HG03039 (cell line): ENCODE measurements at regions not wholly inside any gene's neighbourhood (a gene's known extent, or its start where the extent isn't known, plus 50 kb on each side); places are given as distances from the start of the nearest gene placed in this dataset.

ENCODE experiments used
- ATAC-seq: cut with Tn5 transposase; IDR thresholded peaks from one replicate; pipeline ENCODE4 v1.9.1; 2021; ENCODE audit warnings: mild to moderate bottlenecking, moderate library complexity; ENCODE audit not compliant: unreplicated experiment

DNA sequence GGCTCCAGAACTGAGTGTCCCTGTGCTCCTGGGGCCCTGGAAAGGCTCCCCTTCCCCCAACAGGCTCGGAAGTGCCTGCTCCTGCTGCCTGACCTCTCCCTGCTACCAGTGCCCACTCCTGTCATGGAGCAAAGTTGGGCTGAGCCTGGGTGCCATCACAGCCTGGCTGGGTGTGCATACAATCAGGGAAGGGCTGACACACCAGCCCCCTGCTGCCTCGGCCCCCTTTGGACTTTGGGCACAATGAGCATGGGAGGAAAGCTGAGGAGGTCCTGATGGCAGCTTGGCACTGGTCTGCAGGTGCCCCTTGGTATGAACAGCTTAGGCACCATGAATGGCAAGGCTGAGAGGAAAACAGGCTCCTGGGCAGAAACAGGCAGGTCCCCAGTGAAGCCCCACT lies 405.0 kb downstream of the PID1 start:
- ATAC-seq: no peak

DNA sequence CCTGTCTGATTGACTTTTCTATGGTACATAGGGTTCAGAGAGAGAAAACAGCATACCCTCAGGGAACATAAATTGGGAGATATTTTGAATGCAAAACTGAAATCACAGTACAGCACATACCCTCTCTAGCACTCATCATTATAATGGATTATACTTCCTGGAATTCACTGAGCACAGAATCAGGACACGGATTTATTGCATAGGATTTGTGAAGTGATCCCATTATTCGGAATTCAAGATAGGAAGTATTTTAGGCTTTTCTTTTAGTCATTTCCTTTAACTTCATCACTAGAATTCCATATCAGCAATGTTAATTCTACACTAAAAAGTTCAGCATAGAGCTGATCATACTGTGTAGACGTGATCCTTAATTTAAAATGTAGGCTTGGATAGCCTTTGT lies 407.0 kb downstream of the PID1 start:
- no peak for ATAC-seq

DNA sequence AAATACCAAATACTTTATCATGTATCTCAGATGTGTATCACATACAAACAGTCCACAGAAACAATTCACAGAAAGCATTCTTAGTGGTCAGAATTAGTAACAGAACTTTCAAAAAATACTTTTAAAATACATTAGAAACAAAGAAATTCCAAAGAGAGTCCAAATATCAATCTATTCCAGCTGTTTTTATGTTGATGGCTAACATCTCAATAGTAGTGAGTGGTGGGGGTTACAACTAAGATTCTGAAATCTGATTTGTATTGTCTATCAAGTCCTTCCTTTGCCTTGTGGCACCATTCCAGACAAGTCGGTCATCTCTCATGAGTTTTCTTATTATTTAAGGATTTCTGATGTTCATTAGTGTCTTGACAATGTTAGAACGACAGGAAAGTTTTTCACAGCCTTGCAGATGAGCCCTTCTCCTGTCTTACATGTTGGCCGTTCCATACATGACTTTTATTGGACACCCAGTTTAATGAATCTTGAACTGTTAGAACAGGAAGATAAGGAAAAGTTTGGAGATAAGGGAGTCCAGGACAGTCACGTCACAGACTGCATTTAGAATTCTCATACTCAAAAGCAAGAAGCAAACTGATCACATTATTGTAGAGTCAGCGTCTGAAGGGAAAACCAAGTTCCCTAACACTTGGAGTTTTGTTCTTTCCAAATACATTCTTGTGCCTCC lies 410.3 kb downstream of the PID1 start:
- ATAC-seq: no peak

DNA sequence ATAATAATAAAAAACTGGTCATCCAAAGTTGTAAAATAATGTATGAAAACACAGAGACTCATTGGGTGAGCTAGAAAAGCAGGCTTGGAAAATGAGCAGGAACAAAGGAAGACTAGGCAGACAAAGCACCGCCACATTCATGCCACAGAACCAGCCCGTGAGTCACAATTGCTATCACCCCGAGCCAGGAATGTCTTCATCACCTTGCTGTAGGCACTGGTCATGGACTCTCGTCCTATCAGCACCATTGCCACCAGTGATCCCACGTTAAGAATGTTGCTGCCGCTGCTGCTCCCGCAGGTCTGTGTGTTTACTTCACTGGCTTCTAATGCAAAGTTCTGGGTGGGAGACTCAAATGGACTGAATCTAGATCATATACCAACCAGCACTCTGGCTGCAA lies 417.9 kb downstream of the PID1 start:
- ATAC-seq: no peak

DNA sequence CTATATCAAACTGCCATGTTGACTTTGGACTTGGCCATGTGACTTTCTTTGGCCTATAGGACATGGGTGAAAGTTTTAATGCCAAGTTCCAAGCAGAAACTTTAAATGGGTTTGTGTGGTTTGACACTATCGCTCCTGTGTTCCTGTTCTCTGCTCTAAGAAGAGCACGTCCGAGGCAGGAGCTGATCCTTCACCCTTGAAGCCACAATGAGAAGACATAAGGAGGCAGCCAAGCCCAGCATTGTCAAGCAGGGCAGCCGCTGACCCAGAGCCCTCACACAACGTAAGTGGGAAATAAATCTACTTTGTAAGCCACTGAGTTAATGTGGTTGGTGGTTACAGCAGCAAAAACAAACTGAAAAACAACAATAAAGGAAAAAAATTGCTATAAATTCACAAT lies 422.4 kb downstream of the PID1 start:
- ATAC-seq: no peak

DNA sequence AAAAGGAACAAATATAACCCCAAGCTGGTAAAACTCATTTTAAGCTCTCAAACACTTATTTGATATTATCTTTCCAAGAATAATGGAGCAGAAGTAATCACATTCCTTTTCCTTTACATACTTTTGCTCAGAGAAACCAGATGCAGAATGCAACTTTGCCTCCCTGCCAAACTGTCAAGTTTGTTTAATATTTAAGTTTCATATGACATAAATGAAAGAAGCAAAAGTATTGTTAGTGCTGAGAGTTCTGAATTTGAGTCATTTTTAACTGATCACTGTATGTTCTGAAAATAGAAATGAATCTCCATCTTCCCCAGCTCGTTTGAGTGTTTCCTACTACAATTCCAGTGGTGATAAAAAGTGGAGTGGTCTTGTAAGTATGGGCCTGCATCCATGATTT lies 423.4 kb downstream of the PID1 start:
- ATAC-seq: no peak

DNA sequence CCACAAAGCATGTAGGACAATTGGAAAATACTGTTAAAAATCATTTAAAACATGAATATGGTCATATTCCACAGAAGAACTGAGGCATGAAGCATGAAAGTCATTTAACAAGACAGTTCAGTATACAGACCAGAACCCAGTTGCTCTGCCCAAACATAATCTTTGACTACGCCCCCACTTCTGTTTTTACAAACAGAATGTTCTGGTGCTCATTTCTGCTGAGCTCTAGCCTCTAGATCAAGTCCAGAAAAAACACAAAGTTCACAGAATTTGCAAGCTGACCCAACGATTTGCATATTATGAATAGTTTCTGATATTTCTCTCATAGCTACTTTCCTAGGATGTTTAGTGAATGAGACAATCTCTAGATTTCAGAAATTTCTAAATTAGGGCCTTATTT lies 424.9 kb downstream of the PID1 start:
- no peak for ATAC-seq

DNA sequence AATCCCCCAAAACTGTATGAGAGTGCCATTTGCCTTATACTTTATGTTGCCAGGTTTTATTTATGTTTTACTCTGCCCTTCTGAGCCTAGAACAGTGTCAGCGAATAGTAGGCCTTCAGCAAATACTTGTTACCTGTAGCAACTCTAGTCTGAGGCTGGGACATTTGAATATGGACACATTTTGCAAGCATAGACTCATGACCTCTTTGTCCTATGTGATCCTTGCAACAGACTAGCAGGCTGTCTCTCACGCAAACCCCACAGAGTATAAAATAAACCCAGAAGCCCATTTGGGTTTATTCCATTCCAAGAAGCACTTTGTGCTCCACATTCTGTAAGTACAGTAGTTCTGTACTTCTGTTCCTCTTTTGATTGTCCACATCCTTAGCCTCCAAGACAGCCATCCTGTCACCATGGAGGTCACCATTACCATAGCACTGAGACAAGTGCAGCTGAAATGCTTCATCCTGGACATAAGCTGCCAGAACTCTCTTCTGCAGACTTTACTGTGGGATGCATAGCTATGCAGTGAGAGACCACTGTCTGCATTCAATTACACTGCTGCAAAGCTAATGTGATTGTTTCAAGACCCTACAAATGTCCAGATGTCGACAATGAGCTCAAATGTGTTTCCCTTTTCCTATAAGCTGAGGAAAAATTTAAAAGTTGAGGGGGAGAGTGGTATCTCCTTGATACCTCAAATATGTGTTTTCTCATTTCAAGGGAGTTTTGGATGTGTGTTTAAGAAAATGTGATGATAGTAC lies 425.7 kb downstream of the PID1 start:
- no peak for ATAC-seq

DNA sequence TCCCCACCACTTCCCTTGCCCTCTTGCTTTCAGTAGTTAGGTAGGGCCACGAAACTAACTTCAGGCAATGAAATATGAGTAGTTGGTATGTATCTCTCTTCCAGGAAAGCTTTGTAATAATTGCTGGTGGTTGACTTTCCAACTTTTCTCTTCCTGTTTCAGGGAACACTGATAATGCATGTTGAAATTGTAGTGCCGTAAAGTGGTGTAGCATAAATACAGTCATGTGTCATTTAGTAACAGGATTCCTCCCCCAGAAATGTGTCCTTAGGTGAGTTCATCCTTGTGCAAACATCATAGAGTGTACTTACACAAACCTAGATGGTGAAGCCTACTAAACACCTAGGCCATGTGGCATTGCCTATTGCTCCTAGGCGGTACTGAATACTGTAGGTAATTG lies 429.2 kb downstream of the PID1 start:
- ATAC-seq: no peak

DNA sequence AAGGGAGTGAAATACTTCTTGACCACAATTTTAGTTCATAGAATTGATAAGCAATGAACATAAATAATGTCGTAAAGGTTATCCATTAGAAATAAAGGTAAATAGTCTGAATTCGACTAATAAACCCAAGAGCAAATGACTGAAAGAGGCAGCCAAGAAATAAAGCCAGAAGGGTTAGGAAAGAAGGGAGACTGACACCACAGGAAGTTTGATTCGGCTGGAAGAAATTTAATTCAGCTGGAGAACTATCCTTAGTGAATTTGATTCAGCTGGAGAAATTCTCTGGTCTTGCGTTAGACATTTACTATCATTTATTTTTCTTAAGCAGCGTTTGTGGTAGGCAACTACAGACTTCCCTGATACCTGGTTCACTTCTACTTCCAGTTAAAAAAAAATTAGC lies 429.6 kb downstream of the PID1 start:
- ATAC-seq: no peak

DNA sequence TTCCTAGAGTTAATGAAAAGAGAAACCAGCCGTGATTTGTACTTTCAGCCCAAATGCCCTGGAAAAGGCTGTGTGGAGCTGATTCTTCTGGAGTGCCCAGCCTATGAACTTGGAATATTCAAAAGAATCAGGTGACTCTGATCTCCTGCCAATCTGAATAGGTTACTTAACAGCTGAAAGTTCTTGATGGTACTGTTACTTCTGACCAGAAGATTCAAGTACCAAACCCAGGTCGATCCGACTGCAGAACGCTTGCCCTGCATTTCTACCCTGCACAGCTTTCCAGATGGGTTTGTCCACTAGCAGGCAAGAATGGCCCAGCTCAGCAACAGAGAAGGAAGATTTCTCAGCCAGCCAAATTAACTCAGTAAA lies 430.4 kb downstream of the PID1 start:
- no peak for ATAC-seq

DNA sequence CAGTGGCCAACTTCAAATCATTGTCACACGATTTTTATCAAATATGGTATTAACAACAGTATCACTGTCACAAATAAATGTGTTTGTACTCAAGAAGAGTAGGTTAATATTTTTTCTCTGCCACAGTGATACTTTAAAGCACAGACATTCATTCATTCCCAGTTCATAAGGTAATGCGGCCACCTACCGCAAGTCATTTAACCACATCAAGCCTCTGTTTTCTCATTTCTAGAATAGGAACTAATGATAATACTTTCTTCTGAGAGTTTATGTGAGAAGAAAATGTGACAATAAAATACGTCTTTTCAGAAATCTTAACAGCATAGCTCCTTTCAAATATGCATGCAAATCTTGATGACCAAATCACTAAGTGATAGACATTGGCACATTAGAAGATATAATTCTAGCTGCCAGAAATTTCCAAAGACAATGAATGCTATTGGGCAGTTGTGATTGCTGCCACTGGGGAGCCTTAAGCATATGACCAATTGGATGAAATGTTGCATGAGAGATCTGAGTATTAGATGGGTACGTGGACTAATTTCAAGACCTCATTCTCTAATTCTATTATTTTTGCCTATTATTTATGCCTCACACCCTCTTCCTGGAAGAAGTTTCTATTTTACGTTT lies 430.9 kb downstream of the PID1 start:
- ATAC-seq: no peak

DNA sequence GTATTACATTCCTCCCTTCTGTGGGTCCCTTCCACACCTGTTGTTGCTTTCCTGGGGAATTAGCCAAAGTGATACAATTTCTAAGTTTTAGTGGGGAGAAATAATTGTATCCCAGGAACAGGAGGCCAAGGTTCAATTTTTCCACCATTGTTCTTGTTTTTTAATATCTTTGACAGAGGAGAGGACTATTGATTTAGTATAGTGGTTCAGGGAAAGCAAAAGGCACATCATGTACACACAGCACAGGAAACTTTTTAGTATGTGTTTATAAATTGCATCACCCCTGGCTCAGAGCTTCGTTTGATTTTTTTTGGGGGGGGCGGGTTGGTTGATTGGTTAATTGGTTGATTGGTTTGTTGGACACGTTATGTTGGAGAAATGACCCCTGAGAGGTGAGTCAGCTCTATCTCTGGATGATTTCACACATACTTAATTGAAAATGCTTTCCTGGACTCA lies 431.6 kb downstream of the PID1 start:
- ATAC-seq: no peak

DNA sequence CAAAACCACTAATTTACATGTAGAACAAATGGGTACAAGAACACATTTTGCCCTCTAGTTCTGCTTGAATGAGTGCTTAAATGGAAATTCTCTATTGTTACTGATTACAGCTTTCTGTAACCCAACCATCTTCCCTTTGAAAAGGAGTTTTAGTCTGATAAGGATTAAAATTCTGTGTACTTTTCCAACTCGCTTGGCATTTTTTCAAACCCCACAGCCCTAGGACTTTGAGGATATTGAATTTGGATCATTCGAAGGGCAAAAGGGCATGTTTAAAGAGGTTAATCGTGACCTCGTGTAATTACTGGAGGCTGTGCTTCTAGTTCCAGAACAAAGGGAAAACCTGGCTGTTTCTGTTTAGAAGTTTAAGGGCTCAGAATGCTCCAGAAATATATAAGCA lies 432.3 kb downstream of the PID1 start:
- no peak for ATAC-seq

DNA sequence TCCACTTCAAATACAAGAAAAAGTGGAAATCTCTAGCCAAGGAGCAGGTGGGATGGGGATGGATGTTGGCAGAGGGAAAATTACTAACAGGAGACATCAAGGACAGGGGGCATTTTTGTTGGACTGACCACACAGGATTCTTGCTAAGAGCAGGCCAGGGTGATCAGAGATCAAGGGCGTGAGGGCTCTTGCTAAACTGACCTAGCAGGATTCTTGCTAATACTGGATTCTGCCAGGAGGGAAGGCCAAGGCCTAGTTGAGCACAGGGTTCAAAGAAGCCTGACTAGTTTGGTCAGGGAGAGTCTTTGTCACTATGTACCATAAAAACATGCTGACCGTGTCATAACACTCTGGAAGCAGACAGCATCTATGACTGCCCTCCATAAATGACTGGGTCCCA lies 442.7 kb downstream of the PID1 start:
- ATAC-seq: no peak

DNA sequence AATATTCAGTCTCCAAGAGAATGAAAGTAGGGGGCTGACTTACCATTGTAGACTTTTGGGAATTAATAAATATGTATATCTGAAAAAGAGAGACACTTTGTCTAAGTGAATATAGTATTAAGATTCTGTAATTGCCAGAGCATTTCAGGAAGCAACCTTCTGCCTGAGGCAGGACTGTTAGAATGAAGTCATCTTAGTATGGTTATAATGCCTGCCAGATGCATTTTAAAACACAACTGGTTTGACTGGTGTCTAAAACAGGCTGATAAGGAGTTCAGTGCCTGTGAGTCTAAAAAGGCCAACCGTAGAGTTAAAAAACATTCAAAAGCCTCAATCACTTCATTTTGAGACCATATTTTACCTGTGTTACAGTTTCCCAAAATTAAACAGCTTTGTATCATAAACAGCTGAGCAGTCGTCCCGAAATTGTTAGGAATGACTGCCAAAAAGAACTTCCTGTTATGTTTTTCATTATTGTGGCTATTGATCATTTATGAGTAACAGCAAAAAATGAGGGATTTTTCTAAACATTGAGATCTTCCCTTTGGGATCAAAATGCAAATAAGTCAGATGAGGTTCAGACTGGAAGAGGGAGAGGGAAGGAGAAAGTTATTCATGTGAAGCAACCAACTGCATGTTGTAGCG lies 443.9 kb downstream of the PID1 start:
- ATAC-seq: no peak

DNA sequence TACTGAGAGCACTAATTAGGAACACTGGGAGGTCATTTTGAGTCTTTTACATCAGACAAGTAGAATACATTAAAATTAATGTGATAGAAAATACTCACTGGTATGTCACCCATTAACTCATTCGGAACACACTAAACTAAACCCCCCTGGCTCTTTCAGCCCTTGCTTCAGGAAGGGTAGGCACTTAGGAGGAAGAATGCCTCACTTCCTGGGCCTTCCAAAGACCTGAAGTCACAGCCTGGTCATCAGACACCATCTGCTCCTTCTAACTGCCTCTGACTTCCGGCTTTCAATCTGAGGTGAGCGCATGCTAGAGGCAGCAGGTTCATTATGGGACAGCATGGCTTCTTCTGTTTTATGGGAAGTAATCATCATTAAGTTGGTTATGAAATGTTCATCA lies 451.4 kb downstream of the PID1 start:
- no peak for ATAC-seq

DNA sequence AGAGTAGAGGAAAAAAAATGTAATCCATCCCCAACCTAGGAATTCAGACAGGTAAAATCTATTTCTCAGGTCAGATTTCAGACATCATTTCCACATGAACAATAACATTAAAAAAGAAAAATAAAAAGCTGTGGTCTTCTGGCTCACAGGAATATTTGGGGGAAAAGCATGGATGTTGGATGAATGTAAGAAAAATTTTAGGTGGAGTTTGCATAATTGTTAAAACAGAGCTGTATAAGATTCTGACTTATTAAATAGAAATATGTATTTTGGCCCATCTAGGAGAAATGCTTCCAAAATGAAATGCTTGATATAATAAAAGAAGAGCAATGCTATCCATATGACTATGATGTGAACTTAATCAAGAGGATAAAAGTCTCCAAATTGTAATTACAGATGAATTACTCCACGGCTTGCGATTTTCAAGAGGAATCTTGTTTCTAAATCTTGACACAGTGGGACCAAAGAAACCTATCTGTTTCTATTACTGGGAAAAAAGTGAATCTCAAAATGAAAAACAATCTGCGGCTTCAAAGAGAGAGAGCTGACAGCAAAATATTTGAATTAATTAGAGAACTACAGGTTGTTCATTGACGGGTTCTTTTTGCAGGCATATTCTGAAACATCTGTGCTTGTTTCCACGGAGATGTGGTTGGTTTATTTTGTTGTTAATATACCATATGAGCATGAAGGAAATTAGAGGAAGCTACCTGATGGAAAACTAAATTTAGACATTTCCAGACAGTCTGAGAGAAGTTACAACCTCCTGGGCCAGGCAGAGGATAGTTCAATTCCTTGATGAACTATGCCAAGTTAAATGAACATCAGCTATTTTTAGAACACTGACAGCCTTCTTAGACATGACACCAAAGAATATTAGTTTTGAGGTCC lies 468.7 kb downstream of the PID1 start:
- no peak for ATAC-seq

DNA sequence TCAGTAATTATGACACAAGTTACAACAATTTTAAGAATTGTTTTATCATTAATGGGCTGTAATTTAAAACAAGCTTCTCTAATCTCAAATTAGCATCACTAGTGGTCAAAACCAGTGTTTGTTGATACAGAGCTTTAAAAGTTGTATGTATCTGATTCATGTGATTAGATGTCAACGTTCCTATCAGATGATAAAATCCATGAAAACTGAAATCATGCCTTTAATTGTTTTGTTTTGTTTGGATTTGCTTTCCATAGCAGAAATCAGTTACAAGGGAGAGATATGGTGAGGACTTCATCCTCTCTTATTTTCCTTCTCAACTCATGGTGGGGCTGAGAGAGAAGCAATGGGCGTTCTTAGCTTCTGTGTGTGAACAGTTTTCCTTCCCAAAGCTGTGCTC lies 469.6 kb downstream of the PID1 start:
- no peak for ATAC-seq

DNA sequence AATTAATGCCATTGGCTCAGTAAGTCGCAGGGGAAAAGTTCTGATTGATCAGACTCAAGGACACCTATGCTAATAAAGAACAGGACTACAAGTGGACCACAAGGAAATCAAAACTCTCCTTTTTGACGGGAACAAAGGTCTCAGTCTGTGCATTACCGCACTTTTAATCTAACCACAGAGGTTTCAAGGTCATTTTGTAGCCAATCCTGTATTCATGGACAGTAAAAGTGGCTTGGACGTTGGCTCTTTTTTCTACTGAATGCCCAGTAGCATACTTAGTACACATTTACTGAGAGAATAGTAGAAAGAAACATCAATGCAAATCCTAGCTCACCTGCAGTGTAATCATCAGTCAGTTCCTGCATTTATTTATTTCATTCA lies 471.9 kb downstream of the PID1 start:
- ATAC-seq: no peak
